HEK293 (cell line): ENCODE measurements at regions not wholly inside any gene's neighbourhood (a gene's known extent, or its start where the extent isn't known, plus 50 kb on each side); places are given as distances from the start of the nearest gene placed in this dataset.

Experiments used
- ZNF146 ChIP-seq: fragments of 450-650 bp; formaldehyde crosslinking; IDR thresholded peaks from 2 replicates; pipeline ENCODE4 v1.5.1; 2016; ENCODE audit warnings: missing biosample characterization, missing genetic modification characterization
- TF ChIP-seq, protein P1 (sequence below): fragments of 450-650 bp; formaldehyde crosslinking; IDR thresholded peaks from 2 replicates; pipeline ENCODE4 v1.5.1; 2016; ENCODE audit warnings: missing biosample characterization, missing genetic modification characterization

DNA sequence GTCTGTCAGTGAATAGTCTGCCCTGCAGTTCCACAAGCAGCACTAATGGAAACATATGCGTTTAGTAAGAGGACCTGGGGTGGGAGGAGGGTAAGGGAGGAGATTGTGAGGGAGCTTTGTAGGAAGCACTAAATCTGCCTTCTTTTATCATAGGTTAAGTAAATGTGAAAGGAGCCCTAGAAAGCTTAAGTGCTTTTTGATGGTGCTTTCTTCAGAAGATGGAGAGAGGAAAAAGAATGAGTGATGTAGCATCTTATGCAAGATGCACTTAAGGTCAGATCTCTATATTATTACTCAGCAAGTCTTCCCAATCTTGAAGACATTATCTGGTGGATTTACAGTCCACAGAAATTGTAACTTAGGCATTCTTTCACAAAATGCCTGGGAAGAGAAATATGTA is 322.7 kb downstream of the PDHA2 start:
- TF ChIP-seq, protein P1, sequence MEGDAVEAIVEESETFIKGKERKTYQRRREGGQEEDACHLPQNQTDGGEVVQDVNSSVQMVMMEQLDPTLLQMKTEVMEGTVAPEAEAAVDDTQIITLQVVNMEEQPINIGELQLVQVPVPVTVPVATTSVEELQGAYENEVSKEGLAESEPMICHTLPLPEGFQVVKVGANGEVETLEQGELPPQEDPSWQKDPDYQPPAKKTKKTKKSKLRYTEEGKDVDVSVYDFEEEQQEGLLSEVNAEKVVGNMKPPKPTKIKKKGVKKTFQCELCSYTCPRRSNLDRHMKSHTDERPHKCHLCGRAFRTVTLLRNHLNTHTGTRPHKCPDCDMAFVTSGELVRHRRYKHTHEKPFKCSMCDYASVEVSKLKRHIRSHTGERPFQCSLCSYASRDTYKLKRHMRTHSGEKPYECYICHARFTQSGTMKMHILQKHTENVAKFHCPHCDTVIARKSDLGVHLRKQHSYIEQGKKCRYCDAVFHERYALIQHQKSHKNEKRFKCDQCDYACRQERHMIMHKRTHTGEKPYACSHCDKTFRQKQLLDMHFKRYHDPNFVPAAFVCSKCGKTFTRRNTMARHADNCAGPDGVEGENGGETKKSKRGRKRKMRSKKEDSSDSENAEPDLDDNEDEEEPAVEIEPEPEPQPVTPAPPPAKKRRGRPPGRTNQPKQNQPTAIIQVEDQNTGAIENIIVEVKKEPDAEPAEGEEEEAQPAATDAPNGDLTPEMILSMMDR (tag by site-specific recombination) = no peak
- no peak for TF ChIP-seq ZNF146
